Body of pancreas (tissue), 4 donors: ENCODE measurements at regions not wholly inside any gene's neighbourhood (a gene's known extent, or its start where the extent isn't known, plus 50 kb on each side); places are given as distances from the start of the nearest gene placed in this dataset.

Experiments
- ATAC-seq: fragments of 150-250 bp; one replicate; pipeline ENCODE4 v1.9.1; 2016
- DNase-seq, 4 donors: peaks; one replicate each; pipeline ENCODE4 v3.0.0-alpha.2; 2019
- H3K27ac ChIP-seq, 4 donors: fragments of 200-600 bp; sonication (generic); 1 replicate in 3 of 4; 2 replicates in 1 of 4; pipeline versions ENCODE4 v1.5.1 to v1.6.1; 2016 to 2019; ENCODE audit warnings: mild to moderate bottlenecking in 1 of 4, mixed read lengths in 1 of 4, moderate library complexity in 1 of 4
- H3K27me3 ChIP-seq, 2 donors: fragments of 200-600 bp; sonication (generic); one replicate each; pipeline ENCODE4 v1.6.0; 2016; ENCODE audit warnings: mild to moderate bottlenecking in 1 of 2
- H3K36me3 ChIP-seq, 2 donors: fragments of 200-600 bp; sonication (generic); replicated peaks in 1 of 2; 2 replicates each; pipeline ENCODE4 v1.5.1; 2016; ENCODE audit warnings: low read depth in 2 of 2; ENCODE audit not compliant: insufficient read depth in 1 of 2
- H3K4me1 ChIP-seq: fragments of 200-600 bp; sonication (generic); one replicate; pipeline ENCODE4 v1.6.0; 2016
- H3K4me3 ChIP-seq, 2 donors: fragments of 200-600 bp; sonication (generic); 1 replicate in 1 of 2; 2 replicates in 1 of 2; pipeline ENCODE4 v1.5.1; 2016 to 2019
- H3K9me3 ChIP-seq, 3 donors: fragments of 200-600 bp; sonication (generic); 1 replicate in 2 of 3; 2 replicates in 1 of 3; pipeline ENCODE4 v1.5.1; 2016
- CTCF ChIP-seq, 7 experiments: fragments of 450-650 bp in 4 of 7; fragments of 200-600 bp in 3 of 7; sonication (generic) in 3 of 7; IDR thresholded peaks; one replicate each; pipeline ENCODE4 v1.5.1; 2016 to 2019; ENCODE audit warnings: antibody characterized with exemption in 7 of 7
- POLR2A ChIP-seq, 3 donors: fragments of 450-650 bp; IDR thresholded peaks; one replicate each; pipeline ENCODE4 v1.6.1; 2016; ENCODE audit warnings: antibody characterized with exemption in 3 of 3, mild to moderate bottlenecking in 2 of 3
- WGBS, 2 donors: methylation state at CpG; one replicate each; pipeline ENCODE4 v1.1.5; 2017; 5-methylcytosine and 5-hydroxymethylcytosine counted together
- intact Hi-C: fragments of 100-400 bp; cut with DNase I; formaldehyde crosslinking; loops from one replicate; pipeline ENCODE4 v1.15.1; 2023

GRCh38 chr5:117054911-117055310, 480.3 kb upstream of the SEMA6A start:
- DNase-seq (peak in 3 of 4 donors; percentile 15 to 26 (median 18)), ATAC-seq (no peak)
- Histone ChIP-seq H3K27me3 (no peaks in the 10 kb centered on the region), H3K9me3 (no peaks in the 10 kb centered on the region), H3K4me1 (no peaks in the 10 kb centered on the region), H3K36me3 (no peaks in the 10 kb centered on the region), H3K27ac (no peak overlapping the region), H3K4me3 (no peak overlapping the region)
- 40 to 50% methylated on average over 4 of the region's 4 CpGs for WGBS, 2 donors
- intact Hi-C loops = no loop called here
- no peak for TF ChIP-seq POLR2A (IDR thresholded peaks at IDR 0.05)

GRCh38 chr5:117054141-117054540, 479.5 kb upstream of the SEMA6A start:
- WGBS, 2 donors = 9 to 21% methylated on average over 1 of the region's 1 CpG
- H3K9me3 ChIP-seq = no peaks in the 10 kb centered on the region
- no peak overlapping the region for H3K27ac ChIP-seq
- no peaks in the 10 kb centered on the region for H3K4me1 ChIP-seq
- H3K27me3 ChIP-seq = no peaks in the 10 kb centered on the region
- H3K4me3 ChIP-seq = no peak overlapping the region
- TF ChIP-seq POLR2A (IDR thresholded peaks at IDR 0.05) (no peak), CTCF (IDR thresholded peaks at IDR 0.05) (no peak)
- no peaks in the 10 kb centered on the region for H3K36me3 ChIP-seq
- DNase-seq = no peak
- ATAC-seq = no peak
- intact Hi-C loops = no loop called here

GRCh38 chr5:117041926-117042595, 467.4 kb upstream of the SEMA6A start:
- TF ChIP-seq CTCF (IDR thresholded peaks at IDR 0.05) (no peak), POLR2A (IDR thresholded peaks at IDR 0.05) (no peak)
- ATAC-seq = no peak
- intact Hi-C loops = no loop called here
- 54 to 57% methylated on average over 6 of the region's 6 CpGs for WGBS, 2 donors
- Histone ChIP-seq H3K9me3 (no peaks in the 10 kb centered on the region), H3K27ac (no peak overlapping the region), H3K4me1 (no peaks in the 10 kb centered on the region), H3K36me3 (no peaks in the 10 kb centered on the region), H3K4me3 (no peak overlapping the region), H3K27me3 (no peaks in the 10 kb centered on the region)
- DNase-seq = no peak

- H3K27ac ChIP-seq = no peak overlapping the region
- TF ChIP-seq CTCF (IDR thresholded peaks at IDR 0.05) (no peak), POLR2A (IDR thresholded peaks at IDR 0.05) (no peak)
- H3K9me3 ChIP-seq = no peaks in the 10 kb centered on the region
- DNase-seq = no peak
- no peaks in the 10 kb centered on the region for H3K4me1 ChIP-seq
- H3K4me3 ChIP-seq = no peak overlapping the region
- no peaks in the 10 kb centered on the region for H3K27me3 ChIP-seq
- no peaks in the 10 kb centered on the region for H3K36me3 ChIP-seq
- intact Hi-C loops = no loop called here
- no peak for ATAC-seq
These were observed 464.4 kb upstream of the SEMA6A start for GRCh38 chr5:117039035-117039434.

GRCh38 chr5:117027384-117027783, 452.8 kb upstream of the SEMA6A start:
- Histone ChIP-seq H3K4me1 (no peaks in the 10 kb centered on the region), H3K9me3 (no peaks in the 10 kb centered on the region), H3K27me3 (no peaks in the 10 kb centered on the region), H3K4me3 (no peak overlapping the region), H3K27ac (no peak overlapping the region), H3K36me3 (no peaks in the 10 kb centered on the region)
- intact Hi-C loops = no loop called here
- DNase-seq (no peak), ATAC-seq (no peak)
- 86 to 91% methylated on average over 2 of the region's 2 CpGs for WGBS, 2 donors
- TF ChIP-seq POLR2A (IDR thresholded peaks at IDR 0.05) = no peak
- no peak for TF ChIP-seq CTCF (IDR thresholded peaks at IDR 0.05)
